Renal cortex interstitium (tissue), 11 donors: ENCODE measurements at regions not wholly inside any gene's neighbourhood (a gene's known extent, or its start where the extent isn't known, plus 50 kb on each side); places are given as distances from the start of the nearest gene placed in this dataset.
"Not testable (repeated sequence)": the region's sequence is repeated elsewhere in the genome, so short reads cannot be mapped to it uniquely, and the experiment has no call there.

ENCODE experiments used
- DNase-seq, 11 donors: peaks; one replicate each; pipeline ENCODE4 v3.0.0-alpha.2; 2013; ENCODE audit warnings: low read depth in 9 of 11, low spot score in 4 of 11; ENCODE audit errors: extremely low read depth in 1 of 11

GRCh38 chr3:67064105-67064504, 66.0 kb downstream of the KBTBD8 start:
- no peak for DNase-seq

GRCh38 chr3:67067251-67067650, 69.1 kb downstream of the KBTBD8 start:
- DNase-seq = no peak

- not testable (repeated sequence) for DNase-seq
These were observed 74.5 kb downstream of the KBTBD8 start for GRCh38 chr3:67072640-67073039.

GRCh38 chr3:67073812-67074211, 75.7 kb downstream of the KBTBD8 start:
- no peak for DNase-seq

GRCh38 chr3:67075295-67075694, 77.2 kb downstream of the KBTBD8 start:
- DNase-seq = no peak

- DNase-seq = no peak
These were observed 78.5 kb downstream of the KBTBD8 start for GRCh38 chr3:67076607-67077006.

- DNase-seq = no peak
These were observed 79.5 kb downstream of the KBTBD8 start for GRCh38 chr3:67077656-67078055.

- no peak for DNase-seq
These were observed 84.5 kb downstream of the KBTBD8 start for GRCh38 chr3:67082533-67083024.

GRCh38 chr3:67083277-67083676, 85.2 kb downstream of the KBTBD8 start:
- no peak for DNase-seq

- no peak for DNase-seq
These were observed 89.7 kb downstream of the KBTBD8 start for GRCh38 chr3:67087788-67088187.

GRCh38 chr3:67090474-67090873, 92.4 kb downstream of the KBTBD8 start:
- no peak for DNase-seq

GRCh38 chr3:67093305-67093704, 95.2 kb downstream of the KBTBD8 start:
- no peak for DNase-seq

GRCh38 chr3:67094167-67094566, 96.1 kb downstream of the KBTBD8 start:
- no peak for DNase-seq

GRCh38 chr3:67094774-67095173, 96.7 kb downstream of the KBTBD8 start:
- DNase-seq = peak in 3 of 11 donors; percentile 3 to 7 (median 5)

- no peak for DNase-seq
These were observed 106.3 kb downstream of the KBTBD8 start for GRCh38 chr3:67104388-67104787.

- DNase-seq = no peak
These were observed 108.8 kb downstream of the KBTBD8 start for GRCh38 chr3:67106874-67107273.

- DNase-seq = peak in 10 of 11 donors; percentile 13 to 46 (median 27)
These were observed 111.6 kb downstream of the KBTBD8 start for GRCh38 chr3:67109651-67110204.

- DNase-seq = peak; percentile 49 to 80 (median 70)
These were observed 115.8 kb downstream of the KBTBD8 start for GRCh38 chr3:67113802-67114407.

GRCh38 chr3:67118122-67118521, 120.0 kb downstream of the KBTBD8 start:
- no peak for DNase-seq

GRCh38 chr3:67118635-67119034, 120.5 kb downstream of the KBTBD8 start:
- no peak for DNase-seq

- no peak for DNase-seq
These were observed 125.8 kb downstream of the KBTBD8 start for GRCh38 chr3:67123914-67124313.
